Umbilical cord (tissue), 1 donor: ENCODE measurements at regions not wholly inside any gene's neighbourhood (a gene's known extent, or its start where the extent isn't known, plus 50 kb on each side); places are given as distances from the start of the nearest gene placed in this dataset.
A peak's percentile ranks its signal among the peaks of the same experiment; 100 is the strongest.

Experiments used
- DNase-seq: peaks from one replicate; pipeline ENCODE4 v3.0.0-alpha.2; 2015; ENCODE audit warnings: low spot score

- DNase-seq = peak; percentile 60
Observed at GRCh38 chr4:137677863-137678262, 145.6 kb upstream of the PCDH18 start.

DNA sequence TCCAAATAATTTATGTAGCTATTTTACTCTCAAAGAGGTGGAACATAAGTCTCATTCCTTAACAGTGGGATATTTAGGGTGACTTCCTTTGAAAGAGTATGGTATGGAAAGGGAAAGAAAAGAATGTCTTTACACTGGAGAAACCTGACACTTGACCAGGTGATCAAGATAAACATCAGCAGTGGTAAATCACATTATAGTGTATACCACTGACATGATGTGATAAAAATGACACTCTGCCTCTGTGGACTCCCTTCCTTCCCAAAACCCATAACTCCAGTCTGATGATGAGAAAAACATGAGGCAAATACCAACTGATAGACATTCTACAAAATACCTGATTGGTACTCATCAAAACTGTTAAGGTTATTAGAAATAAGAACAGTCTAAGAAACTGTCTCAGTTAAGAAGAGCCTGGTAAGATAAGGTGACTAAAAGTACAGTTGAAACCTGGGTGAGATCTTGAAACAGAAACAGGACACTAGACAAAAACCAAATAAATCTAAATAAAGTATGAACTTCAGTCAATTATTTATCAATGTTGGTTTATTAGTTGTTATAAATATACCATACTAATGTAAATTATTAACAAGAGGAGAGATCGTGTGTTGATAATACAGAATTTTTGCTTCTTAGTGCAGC is 144.2 kb upstream of the PCDH18 start:
- DNase-seq = no peak

DNA sequence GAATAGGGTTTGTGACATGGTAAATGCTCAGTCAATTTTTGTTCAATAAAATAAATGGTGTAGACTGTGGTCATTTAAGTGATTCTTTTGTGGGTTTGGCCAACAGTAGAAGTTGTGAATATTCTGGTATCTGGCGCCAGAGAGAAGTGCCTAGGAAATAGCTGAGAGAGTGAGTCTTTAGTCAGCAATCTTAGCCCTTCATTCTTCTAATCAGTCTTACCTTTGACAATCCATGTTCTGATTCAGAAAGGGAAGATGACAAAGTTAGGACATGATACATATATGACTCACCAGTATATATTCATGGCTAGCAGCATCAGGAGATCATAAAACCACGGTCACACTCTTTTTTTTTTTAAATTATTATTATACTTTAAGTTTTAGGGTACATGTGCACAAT is 141.8 kb upstream of the PCDH18 start:
- no peak for DNase-seq

GRCh38 chr4:137668885-137669545 is 136.7 kb upstream of the PCDH18 start:
- peak; percentile 55 for DNase-seq

- DNase-seq = no peak
Observed at GRCh38 chr4:137664416-137664815, 132.1 kb upstream of the PCDH18 start.

DNA sequence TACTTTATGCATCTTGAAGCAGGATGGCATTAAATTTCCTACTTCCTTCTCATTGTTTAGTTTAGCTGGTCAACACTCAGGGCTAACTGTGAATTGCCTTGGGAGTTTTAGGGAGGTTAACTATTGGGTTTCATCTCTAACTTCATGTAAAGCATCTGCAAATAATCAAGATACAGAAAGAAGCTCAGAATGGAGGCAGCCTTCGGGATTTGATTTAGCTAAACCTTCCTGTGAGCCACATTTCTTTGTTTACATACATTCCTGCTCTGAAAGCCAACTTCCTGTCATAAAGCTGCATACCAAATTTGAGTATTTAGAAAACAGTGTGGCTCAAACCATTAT is 131.7 kb upstream of the PCDH18 start:
- DNase-seq = peak; percentile 69

DNA sequence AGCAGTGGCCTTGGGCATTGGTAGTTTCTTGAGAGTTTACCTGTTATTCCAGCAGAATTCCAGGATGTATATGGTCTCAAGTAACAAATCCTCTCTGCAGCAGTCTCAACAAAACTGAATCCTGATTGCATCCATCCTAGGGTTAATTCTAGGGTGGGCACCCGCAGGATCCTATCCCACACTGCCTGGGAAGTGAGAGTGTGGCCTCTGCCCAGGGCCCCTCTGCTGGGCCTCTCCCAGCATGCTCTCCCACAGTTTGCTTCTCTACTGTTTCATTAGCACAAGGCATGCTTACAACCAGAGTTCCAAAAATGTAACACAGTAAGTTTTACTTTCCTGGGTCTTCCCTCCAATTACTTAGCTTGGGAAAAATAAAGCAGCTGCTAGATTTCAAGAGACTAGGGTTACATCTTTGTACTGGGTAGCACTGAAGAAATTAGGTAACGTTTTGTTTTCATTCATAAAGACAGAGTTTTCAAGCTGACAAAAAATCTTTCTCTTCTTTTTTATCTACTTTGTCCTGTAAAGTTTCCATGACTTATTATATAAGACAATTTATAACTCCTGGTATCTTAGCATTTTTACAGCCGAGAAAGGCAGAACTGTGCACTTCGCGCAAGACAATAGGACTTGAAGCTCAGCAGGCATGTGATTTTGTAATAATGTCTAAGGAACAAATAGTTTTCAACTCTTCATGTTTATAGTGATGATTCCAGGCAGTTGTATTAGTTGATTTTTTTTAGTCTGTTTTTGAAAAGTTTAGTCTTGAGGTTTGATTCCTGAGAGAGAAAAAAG is 131.2 kb upstream of the PCDH18 start:
- DNase-seq = peak; percentile 25

- DNase-seq = no peak
Observed at GRCh38 chr4:137661693-137662092, 129.4 kb upstream of the PCDH18 start.

- no peak for DNase-seq
Observed at GRCh38 chr4:137660211-137660610, 127.9 kb upstream of the PCDH18 start.

DNA sequence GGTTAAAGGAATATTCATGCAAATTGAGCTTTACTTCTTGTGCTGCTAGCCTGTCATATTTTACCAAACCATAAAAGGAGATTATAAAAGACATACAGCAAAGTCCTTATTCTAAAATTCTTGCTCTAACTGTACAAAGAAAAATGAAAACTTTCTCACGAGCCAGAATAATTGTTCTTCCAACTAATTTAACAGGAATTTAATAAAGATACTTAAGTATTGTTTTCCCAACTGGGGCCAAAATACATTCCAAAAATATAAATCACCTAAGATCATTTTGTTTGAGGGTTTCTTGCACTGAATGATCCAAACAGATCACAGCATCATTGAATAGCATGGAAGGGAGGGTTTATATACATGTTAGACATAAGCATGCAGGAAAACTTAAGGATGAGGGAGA is 127.1 kb upstream of the PCDH18 start:
- no peak for DNase-seq

DNA sequence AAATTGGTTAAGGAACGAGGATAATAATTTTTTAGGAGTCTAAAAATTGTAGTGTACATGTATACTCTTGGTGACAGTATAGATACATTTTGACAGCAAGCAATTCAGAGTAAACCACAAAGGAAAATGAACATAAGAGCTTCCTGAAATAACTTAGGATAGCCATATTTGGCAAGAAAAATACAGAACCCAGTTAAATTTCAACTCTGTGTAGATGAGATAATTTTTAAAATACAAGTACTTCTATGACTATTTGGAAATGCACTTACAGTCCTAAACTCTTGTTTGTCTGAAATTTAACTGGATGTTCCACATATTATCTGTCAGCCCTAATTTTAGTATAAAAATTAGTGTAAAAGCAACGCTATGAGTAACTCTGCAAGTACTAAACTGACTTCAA is 124.4 kb upstream of the PCDH18 start:
- peak; percentile 12 for DNase-seq

- DNase-seq = no peak
Observed at GRCh38 chr4:137655302-137655701, 123.0 kb upstream of the PCDH18 start.

DNA sequence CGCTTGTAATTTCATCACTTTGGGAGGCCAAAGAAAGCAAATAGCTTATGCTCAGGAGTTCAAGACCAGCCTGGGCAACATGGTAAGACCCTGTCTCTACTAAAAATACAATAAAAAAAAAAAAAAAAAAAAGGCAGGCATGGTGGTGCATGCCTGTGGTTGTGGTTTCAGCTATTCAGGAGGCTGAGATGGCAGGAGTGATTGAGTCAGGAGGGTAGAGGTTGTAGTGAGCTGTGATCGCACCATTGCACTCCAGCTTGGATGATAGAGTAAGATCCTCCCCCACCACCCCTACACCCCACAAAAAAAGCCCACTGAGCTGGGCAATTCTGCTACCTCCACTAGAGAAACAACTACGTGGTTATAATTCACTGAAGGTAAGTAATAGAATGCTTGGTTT is 118.8 kb upstream of the PCDH18 start:
- no peak for DNase-seq

DNA sequence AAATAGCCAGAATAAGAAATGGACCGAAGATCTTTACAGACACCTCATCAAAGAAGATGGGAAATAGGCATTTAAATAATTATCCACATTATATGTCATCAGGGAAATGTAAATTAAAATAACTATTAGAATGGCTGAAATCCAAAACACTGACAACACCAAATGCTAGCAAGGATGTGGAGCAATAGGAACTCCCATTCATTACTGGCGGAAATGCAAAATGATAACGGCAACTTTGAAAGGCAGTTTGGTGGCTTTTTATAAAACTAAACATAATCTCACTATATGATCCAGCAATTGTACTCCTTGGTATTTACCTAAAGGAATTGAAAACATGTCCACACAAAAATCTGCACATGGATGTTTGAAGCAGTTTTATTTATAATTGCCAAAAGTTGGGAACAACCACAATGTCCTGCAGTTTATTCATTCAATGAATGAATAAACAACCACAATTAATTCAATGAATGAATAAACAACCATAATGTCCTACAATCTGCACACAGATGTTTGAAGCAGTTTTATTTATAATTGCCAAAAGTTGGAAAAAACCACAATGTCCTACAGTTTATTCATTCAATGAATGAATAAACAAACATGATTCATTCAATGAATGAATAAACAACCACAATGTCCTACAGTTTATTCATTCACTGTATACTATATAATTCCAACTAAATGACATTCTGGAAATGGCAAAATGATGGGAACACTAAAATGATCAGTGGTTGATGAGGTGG is 117.6 kb upstream of the PCDH18 start:
- DNase-seq = no peak

GRCh38 chr4:137648531-137648930 is 116.2 kb upstream of the PCDH18 start:
- DNase-seq = no peak

DNA sequence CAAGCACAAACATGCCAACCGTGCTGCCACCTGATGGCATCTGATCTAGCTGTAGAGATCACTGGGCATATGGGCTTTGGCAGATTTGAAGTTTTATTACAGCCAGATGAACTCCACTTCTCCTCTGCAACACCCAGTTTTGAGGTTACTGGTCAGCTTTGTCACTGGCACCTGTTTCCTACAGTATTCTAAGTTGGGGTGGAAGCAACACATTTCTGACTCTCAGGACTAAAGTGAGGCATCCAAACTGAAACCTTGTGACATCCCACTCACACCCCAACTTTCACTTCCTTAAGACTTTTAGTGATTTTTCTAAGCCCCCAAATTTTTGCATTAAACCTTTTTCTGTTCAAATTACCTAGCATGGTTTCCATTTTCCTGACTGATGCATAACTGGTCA is 115.1 kb upstream of the PCDH18 start:
- DNase-seq = no peak

DNA sequence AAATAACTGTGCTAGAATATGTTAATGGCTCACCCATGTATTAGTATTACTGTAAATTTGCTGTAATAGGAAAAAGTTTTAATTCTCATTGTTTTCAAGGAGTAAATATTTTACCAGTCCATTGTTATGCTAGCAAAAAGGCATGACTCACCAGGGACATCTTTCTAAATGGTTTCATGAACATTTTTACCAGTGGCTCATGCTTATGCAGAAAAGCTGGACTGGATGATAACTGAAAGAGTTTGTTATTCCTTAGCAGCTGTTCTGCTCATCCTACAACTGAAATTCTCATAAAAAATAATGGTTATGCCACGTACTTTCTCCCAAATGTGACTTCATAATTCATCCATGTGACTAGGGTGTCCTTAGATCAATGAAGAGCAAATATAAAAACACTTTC is 111.9 kb upstream of the PCDH18 start:
- DNase-seq = no peak

DNA sequence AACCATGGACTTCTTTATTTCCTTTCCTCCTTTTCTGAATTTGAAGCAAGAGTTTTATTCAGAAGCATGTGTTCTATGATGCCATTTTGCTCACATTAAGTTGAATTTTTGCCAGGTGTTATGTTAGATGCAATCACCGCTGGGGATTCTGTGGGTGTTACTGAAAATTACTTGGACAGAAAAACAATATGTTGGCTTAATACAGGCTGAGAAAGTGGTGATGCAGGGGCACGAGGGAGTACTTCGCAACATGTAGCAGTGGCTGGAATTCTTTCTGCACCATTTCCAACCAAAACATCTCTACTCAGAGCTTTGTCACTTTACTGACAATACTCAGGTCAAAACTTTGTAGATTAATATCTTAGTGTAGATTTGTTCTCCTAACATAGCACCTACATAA is 109.2 kb upstream of the PCDH18 start:
- no peak for DNase-seq

GRCh38 chr4:137640838-137641158 is 108.5 kb upstream of the PCDH18 start:
- no peak for DNase-seq

GRCh38 chr4:137640156-137640837 is 108.0 kb upstream of the PCDH18 start:
- no peak for DNase-seq

- no peak for DNase-seq
Observed at GRCh38 chr4:137638934-137639333, 106.6 kb upstream of the PCDH18 start.

DNA sequence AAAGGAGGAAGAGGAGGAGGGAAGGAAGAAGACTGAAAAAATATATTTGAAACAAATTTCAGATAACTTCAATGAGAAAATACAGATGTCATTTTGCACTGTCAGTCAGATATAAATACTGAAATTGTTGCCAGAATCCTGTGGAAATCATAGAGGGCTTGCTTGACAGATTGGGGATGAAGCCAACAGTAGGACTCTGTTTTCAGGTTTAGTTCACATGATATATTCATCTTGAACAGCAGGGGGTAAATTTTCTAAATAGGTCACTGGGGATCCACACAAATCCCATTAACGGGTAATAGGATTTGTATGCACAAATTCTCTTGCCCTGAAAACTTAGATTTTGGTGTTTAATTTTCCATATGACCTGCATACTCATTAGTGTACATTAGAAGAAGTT is 103.3 kb upstream of the PCDH18 start:
- DNase-seq = no peak
